ENCODE measurements at regions not wholly inside any gene's neighbourhood (a gene's known extent, or its start where the extent isn't known, plus 50 kb on each side); places are given as distances from the start of the nearest gene placed in this dataset.

GRCh38 chr12:105539735-105540134 lies 209.2 kb downstream of the C12orf75 start:
- DNase-seq = no peak

DNA sequence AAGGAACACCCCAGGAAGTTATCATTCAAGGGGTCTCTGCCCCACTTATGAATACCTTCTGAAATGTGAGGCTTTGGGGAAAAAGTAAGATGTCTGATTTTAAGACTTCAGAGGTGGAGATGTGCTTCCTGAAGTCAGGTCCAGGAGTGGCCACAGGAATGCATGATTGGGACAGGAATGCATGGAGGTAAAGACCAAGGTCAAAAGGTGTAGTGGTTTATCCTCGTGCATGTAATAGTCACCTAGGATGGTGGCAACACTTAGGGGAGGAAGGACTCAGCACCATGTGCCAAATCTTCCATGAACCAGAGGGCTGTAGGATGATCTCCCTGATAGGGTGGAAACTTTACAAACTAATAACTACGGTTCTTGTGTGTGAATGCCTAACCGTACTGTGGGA lies 217.3 kb downstream of the C12orf75 start:
- DNase-seq = peak; percentile 33

DNA sequence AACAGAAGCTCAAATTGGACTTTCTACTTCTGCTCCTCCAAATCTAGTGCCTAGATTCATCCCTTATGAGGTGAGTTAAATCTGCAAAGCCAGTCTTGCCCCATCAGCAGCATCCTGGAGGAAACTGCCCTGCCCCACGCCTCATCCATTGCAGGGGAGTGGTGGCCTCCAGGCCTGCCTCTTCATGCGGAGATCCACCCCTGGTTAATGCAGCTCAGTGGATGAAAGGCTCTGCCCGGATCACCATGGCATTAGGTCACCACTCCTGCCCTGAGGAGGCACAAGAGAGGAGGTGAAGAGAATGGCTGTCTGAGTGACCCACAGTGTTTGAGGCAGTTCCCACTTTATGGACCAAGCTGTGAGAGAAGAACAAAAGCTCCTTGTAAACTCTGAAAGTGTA lies 218.1 kb downstream of the C12orf75 start:
- DNase-seq = no peak

- no peak for DNase-seq
Observed at GRCh38 chr12:105552056-105552455, 221.6 kb downstream of the C12orf75 start.

DNA sequence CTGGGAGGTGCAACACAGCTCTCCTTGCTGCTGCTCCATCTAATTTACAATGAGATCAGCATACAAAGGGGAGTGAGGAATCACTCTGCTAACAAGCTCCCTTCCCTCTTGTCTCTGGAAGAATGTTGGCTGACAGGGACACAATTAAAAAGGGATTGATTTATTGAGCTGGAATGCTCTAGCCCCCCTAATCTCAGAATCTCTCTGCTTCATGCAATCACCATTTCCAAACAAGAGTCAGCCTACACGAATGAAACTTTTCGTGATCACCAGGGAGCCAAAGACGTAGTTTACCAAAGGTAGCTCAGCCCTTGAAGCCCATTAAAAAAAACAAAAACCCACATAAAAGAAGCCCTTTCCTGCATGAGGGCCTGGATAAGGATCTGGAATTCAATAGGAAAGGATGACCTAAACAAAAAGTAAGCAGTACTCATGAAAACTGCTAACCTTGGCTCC lies 223.8 kb downstream of the C12orf75 start:
- DNase-seq = no peak

- DNase-seq = no peak
Observed at GRCh38 chr12:105554856-105555255, 224.4 kb downstream of the C12orf75 start.

DNA sequence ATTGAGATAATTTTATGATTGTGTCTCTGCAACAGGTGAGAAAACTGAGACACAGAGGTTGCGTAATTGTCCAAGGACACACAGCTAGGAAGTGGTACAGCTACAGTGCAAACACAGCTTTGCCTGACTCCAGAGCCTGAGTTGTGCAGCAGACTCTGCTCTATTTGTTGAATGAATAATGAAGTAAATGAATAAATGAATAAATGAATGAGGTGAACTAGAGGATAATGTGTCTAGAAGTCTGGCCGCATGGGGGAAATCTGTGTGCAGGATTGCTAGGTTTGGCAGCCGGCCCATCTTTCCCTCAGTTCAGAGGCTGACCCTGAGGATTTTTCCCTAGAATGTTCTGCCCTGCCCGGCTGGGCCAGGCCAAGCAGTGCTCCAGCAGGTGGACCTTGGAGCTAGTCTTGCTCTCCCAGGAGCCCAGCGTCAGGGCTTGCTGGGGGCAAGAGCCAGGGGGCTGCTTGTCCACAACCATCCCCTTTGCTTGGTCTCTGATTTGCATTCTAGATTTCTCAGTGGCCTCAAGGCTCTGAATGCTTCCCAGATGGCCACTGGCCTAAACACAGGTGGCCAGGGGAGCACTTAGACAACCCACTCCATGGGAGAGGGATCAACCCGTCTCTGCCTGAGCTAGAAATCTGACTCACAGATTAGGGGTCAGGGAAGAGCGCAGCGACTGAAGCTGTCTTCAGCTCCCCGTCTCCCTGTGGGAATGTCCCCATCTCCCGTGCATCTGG lies 225.2 kb downstream of the C12orf75 start:
- DNase-seq = no peak

- DNase-seq = no peak
Observed at GRCh38 chr12:105559310-105559709, 228.8 kb downstream of the C12orf75 start.

DNA sequence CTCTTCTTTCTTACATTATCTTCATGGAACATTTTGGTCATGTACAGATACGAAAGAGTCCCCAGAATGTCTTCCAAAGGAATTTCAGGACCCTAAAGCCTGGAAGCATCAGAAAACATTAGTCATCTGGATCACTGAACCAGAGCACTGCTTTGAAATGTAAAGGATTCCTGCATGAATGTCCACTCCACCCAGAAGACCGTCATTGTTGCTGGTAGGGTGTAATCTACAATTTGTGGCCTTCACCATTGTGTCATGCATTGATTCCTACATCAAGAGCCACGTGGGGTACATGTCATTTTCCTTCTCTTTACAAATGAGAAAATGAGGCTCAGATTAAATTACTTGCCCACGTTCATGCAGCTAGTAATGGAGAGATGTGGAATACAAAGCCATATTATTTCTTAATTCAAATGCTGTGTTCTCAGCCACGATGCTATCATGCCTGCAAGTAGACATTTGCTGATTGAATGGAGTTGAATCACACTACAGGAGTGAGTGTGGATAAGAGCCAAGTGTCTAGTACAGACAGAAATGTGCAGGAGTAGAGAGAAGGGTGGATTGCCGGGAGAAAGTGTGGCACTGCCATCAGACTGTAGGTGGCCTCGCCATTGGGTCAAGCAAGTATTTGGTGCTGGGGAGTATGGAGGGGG lies 231.2 kb downstream of the C12orf75 start:
- DNase-seq = peak; percentile 79

DNA sequence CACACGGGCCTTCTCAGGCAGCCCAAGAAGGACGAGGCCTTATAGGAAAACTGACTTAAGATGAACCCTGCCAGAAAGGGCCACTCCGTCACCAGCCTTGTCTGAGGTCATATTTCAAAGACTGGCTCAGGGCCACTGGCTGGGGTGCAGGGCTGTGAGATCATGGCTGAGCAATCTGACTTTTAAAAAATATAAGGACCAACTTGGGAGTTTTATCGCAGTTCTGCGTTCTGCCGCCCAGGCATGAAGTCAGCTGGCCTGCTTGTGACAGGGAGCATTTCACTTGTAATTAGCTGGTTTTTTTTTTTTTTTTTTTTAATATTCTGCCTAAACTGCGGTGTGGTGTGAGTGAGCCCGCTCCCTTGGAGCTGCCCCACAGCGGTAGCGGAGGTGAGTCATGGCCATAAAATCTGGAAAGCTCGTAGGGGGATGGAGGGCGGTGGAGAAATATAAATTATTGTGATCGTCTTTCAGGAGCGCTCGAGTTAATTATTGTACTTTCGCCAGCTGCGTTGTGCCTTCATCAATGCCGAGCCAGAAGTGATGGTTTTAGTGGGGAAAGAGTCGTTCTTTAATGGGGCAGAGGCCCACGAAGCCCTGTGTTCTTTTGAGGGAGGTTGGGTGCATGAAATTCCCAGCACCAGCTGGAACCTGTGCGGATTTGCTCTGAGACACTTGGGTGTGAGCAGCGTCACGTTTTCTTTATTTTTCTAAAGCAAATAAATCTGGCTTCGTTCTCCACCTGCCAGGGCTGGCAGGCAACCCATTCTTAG lies 231.9 kb downstream of the C12orf75 start:
- DNase-seq = peak; percentile 89

DNA sequence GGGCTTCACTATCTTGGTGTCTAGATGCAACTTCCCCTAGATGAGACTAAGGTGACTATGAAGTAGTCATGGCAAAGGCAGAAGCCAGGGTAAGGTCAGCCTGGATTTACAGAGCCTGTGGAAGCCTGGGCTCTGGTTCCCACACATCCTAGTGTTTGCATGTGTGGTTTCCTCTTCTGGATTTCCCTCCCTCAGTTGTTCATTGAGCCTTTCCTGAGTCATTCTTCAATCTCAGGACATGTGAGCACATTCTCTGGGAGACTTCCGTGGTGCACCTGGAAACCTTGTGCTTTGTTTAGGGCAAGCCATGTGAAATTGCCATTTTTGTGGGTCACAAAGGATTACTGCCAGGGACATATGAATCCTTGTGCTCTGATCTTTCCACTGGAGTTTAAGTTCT lies 236.6 kb downstream of the C12orf75 start:
- no peak for DNase-seq

DNA sequence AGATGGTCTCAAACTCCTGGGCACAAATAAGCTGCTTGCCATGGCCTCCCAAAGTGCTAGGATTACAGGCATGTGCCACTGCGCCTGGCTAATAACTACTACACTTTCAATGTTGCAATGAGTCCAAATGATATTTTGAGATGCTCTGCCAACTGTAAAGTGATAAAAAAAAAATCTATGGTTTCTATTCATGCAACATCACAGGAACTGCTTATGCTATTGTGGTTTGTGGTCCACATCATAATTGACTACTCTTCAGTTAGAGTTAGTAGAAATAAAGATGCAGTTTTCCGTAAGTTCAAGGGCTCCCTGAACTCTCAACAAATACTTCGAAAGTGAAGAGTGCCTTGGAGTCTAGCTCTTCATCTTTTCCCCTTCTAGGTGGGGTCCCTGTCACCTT lies 239.4 kb downstream of the C12orf75 start:
- no peak for DNase-seq

DNA sequence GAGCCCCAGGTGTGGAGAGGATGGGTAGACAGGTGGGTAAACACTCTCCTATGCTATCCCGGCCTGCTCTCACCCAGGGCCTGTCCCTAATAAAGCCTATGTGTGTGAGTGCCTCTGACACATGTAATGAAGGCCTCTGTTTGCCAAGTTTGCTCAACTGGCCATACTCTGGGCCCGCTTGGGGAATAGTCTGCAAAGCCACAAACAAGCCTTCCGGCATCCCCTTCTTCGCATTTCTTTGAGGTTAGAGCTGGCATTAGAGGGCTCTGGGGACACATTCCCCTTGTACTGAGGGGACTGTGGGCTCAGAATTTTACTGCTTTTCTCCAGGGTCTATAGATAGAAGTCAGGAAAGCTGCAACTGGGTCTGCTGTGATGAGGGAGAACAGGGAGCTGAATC lies 240.5 kb downstream of the C12orf75 start:
- no peak for DNase-seq

DNA sequence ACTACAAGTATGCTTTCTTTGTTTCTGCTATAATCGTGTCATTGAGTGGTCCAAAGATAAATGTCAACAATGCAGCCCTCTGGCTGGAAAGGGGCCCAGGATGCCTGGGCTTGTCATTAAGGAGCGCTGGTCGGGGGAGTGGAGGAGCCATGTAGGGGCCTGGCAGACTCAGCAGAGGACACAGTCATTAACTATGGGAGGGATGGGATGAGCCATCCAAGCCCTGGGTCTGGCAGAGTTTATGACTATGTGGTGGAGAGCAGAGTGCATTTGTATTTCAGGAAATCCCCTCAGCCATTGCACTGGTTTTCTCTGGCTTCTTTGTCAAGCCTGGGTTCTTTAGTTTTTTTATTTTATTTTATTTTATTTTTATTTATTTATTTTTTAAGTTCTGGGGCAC lies 243.1 kb downstream of the C12orf75 start:
- DNase-seq = no peak

DNA sequence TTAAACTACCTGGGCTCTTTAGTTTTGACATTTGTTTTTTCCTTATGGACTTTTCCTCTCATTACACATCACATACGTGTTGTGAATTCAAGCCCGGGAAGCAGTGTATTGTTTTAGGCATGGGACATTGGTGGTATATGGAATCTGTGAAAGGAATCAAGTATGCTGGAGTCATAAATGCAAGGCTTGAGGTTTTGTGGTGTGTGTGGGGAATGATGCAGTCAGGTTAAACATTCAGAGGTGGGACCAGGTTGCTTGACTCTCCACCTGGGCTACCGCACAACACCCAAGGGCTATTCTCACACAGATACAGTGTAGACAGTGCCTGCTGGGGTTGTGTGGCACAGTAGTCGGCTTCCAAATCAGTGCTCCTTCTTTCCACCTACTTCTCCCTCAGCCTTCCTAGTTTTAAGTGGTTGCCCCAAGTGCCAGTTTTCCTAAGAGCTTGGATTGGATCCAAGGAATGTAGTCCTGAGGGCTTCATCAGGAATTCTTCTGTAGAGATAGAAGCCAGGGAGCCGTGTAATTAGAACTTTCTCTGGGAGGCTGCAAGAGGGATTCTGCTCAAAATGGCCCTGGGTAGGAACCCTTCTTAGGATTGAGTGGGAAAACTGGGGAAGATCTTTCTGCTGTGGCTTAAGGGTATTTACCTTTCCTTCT lies 243.7 kb downstream of the C12orf75 start:
- DNase-seq = peak; percentile 67

GRCh38 chr12:105575235-105575634 lies 244.7 kb downstream of the C12orf75 start:
- DNase-seq = no peak

- DNase-seq = peak; percentile 64
Observed at GRCh38 chr12:105576261-105576660, 245.8 kb downstream of the C12orf75 start.

GRCh38 chr12:105580821-105581352 lies 250.4 kb downstream of the C12orf75 start:
- no peak for DNase-seq

DNA sequence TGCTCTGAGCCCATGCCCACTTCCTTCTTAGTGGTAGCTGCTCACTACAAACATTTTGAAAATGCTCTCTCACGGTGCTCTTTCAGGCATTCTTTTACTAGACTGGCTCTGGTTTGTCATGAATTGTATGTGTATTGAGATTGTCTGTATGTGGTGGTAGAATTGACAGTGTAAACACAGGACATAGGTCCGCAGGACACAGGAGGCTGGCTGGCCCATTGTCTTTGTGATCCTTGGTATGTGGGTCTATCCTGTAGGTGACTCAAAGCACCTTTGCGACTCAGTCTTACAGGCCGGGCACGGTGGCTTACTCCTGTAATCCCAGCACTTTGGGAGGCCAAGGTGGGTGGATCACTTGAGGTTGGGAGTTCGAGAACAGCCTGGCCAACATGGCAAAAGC lies 250.9 kb downstream of the C12orf75 start:
- DNase-seq = no peak

- no peak for DNase-seq
Observed at GRCh38 chr12:105585107-105585506, 254.6 kb downstream of the C12orf75 start.

- no peak for DNase-seq
Observed at GRCh38 chr12:105587237-105587636, 256.7 kb downstream of the C12orf75 start.

DNA sequence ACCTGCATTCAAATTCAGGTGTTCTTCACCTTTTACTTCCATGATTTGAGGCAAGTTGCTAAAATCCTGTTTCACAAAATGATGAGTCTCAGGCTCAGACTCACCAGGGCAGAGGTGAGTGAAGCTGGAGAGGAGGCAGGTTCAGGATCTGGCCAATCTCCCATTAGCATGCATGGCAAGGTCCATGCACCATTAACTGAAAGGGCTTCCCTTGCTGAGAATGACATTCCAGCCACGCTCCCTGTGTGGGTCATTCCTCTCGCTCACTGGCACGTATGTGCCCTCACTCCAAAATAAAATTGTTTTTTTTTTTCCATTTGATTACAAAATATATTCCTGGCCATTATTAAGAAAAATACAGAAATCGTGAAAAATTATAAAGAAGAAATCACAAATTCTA lies 257.6 kb downstream of the C12orf75 start:
- no peak for DNase-seq

DNA sequence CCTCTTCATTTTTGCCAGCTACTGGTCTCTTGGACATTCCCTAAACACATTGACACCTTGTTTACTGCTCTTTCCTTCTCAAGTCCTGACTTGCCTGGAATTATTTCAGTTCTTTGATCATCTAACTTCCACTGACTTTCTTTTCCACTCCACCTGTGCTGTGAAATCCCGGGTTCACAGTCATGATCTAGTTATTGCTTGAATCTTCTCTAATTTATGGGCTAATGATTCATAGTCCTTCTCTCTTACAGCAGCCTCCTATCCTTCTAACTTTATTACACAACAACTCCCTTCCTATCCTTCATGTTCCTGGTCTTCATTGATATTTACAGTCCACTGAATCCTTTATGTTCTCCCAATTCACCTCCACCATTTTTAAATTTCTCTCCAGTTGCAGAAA lies 260.1 kb downstream of the C12orf75 start:
- no peak for DNase-seq

All from NCI-H226 (cell line).